HCT116 (cell line): ENCODE measurements at regions not wholly inside any gene's neighbourhood (a gene's known extent, or its start where the extent isn't known, plus 50 kb on each side); places are given as distances from the start of the nearest gene placed in this dataset.

ENCODE experiments used
- ATAC-seq: fragments of 200-7000 bp; cut with Tn5 transposase; 2 replicates; pipeline ENCODE4 v1.9.1; 2020; ENCODE audit warnings: mild to moderate bottlenecking, moderate library complexity
- BruUV-seq: library from RNA; stranded (reverse); fragments of 400-500 nt; replicated peaks from 2 replicates; lab custom pipeline; 2021; lab: Mats Ljungman, UMichigan
- CTCF ChIA-PET: fragments of 300-600 bp; sonication (Branson Sonifier 250); formaldehyde crosslinking; loops from one replicate; lab custom pipeline; 2021; ENCODE audit warnings: antibody characterized with exemption; lab: Charles Lee
- POLR2A ChIA-PET: fragments of 300-600, 350-600 bp; sonication (Branson Sonifier 250); formaldehyde crosslinking; loops from one replicate; lab custom pipeline; 2021; ENCODE audit warnings: antibody characterized with exemption; lab: Charles Lee
- RAD21 ChIA-PET, 2 experiments: fragments of 300-600 bp; sonication (Branson Sonifier 250); formaldehyde crosslinking; loops; one replicate each; lab custom pipeline; 2023; ENCODE audit warnings: low total read pairs in 2 of 2; ENCODE audit not compliant: uncharacterized antibody in 2 of 2, unreplicated experiment in 2 of 2, low non-redundant PET in 1 of 2; lab: Charles Lee
- DNase-seq: peaks from one replicate; pipeline ENCODE4 v3.0.0-alpha.2; 2010; ENCODE audit warnings: low read depth, low spot score
- H2AFZ ChIP-seq: fragments of 200-600 bp; shearing (Covaris generic), sonication (generic); 2 replicates; pipeline ENCODE4 v1.6.1; 2017; ENCODE audit warnings: low read depth, mixed run types, mixed read lengths, antibody characterized with exemption, low read length; ENCODE audit not compliant: poor library complexity, severe bottlenecking
- H3K27ac ChIP-seq: 2 replicates; pipeline ENCODE4 v1.5.1; 2012; ENCODE audit warnings: low read depth, low read length
- H3K27me3 ChIP-seq: fragments of 200-600 bp; sonication (generic); 2 replicates; pipeline ENCODE4 v1.6.1; 2016; ENCODE audit warnings: mixed run types, low read length, mixed read lengths; ENCODE audit not compliant: insufficient read depth
- H3K36me3 ChIP-seq, 2 experiments: fragments of 200-500 bp in 1 of 2; fragments of 200-600 bp in 1 of 2; sonication (Bioruptor generic) in 1 of 2; sonication (generic) in 1 of 2; 2 replicates each; pipeline versions ENCODE4 v1.5.1 to v1.6.1; 2014 to 2016; ENCODE audit warnings: low read length in 2 of 2, inconsistent platforms in 1 of 2, mixed read lengths in 1 of 2, mixed run types in 1 of 2; ENCODE audit not compliant: insufficient read depth in 2 of 2, control insufficient read depth in 1 of 2
- H3K4me1 ChIP-seq, 2 experiments: fragments of 200-600 bp in 1 of 2; sonication (generic) in 1 of 2; 2 replicates each; pipeline versions ENCODE4 v1.5.1 to v1.6.1; 2012 to 2017; ENCODE audit warnings: low read length in 2 of 2, inconsistent platforms in 1 of 2, mild to moderate bottlenecking in 1 of 2, mixed read lengths in 1 of 2, mixed run types in 1 of 2, moderate library complexity in 1 of 2; ENCODE audit not compliant: insufficient read depth in 2 of 2, control insufficient read depth in 1 of 2
- H3K4me2 ChIP-seq: fragments of 200-600 bp; sonication (generic); 2 replicates; pipeline ENCODE4 v1.6.1; 2017; ENCODE audit warnings: mixed run types, low read length, mixed read lengths
- H3K4me3 ChIP-seq, 2 experiments: fragments of 200-600 bp in 1 of 2; sonication (generic) in 1 of 2; replicated peaks in 1 of 2; 2 replicates each; pipeline ENCODE4 v1.5.1; 2011 to 2016; ENCODE audit warnings: low read length in 2 of 2, control low read depth in 1 of 2, low read depth in 1 of 2, mild to moderate bottlenecking in 1 of 2, mixed read lengths in 1 of 2, mixed run types in 1 of 2
- H3K79me2 ChIP-seq: fragments of 200-600 bp; sonication (generic); 2 replicates; pipeline ENCODE4 v1.6.1; 2017; ENCODE audit warnings: mild to moderate bottlenecking, mixed run types, low read length, moderate library complexity, mixed read lengths; ENCODE audit not compliant: insufficient read depth
- H3K9ac ChIP-seq: fragments of 200-600 bp; sonication (generic); 2 replicates; pipeline ENCODE4 v1.6.1; 2016; ENCODE audit warnings: low read length, mixed read lengths
- H3K9me2 ChIP-seq: fragments of 200-600 bp; sonication (generic), shearing (Covaris generic); 2 replicates; pipeline ENCODE4 v1.6.1; 2017; ENCODE audit warnings: mixed run types, mild to moderate bottlenecking, moderate library complexity; ENCODE audit not compliant: insufficient read depth
- H3K9me3 ChIP-seq, 2 experiments: fragments of 200-500 bp in 1 of 2; fragments of 200-600 bp in 1 of 2; sonication (Bioruptor generic) in 1 of 2; sonication (generic) in 1 of 2; 2 replicates each; pipeline ENCODE4 v1.6.1; 2014 to 2017; ENCODE audit warnings: low read length in 2 of 2, mixed read lengths in 2 of 2, inconsistent platforms in 1 of 2, low read depth in 1 of 2, mild to moderate bottlenecking in 1 of 2, mixed run types in 1 of 2, moderate library complexity in 1 of 2; ENCODE audit not compliant: control insufficient read depth in 1 of 2, insufficient read depth in 1 of 2
- H4K20me1 ChIP-seq: fragments of 200-600 bp; sonication (generic), shearing (Covaris generic); 2 replicates; pipeline ENCODE4 v1.6.1; 2017; ENCODE audit warnings: mixed run types, mild to moderate bottlenecking, moderate library complexity; ENCODE audit not compliant: insufficient read depth
- CBX3 ChIP-seq: IDR thresholded peaks from 2 replicates; pipeline ENCODE4 v1.6.1; 2012; ENCODE audit warnings: low read depth
- CEBPB ChIP-seq: IDR thresholded peaks from 2 replicates; pipeline ENCODE4 v1.6.1; 2012; ENCODE audit warnings: low read depth
- EGR1 ChIP-seq: IDR thresholded peaks from 2 replicates; pipeline ENCODE4 v1.6.1; 2012; ENCODE audit warnings: low read depth
- ELF1 ChIP-seq: IDR thresholded peaks from 2 replicates; pipeline ENCODE4 v1.6.1; 2012; ENCODE audit warnings: low read depth, borderline replicate concordance
- EZH2 ChIP-seq: fragments of 200-600 bp; sonication (generic); IDR thresholded peaks from 2 replicates; pipeline ENCODE4 v1.6.1; 2017; ENCODE audit warnings: antibody characterized with exemption, mixed run types
- EZH2phosphoT487 ChIP-seq: fragments of 200-600 bp; IDR thresholded peaks from 2 replicates; pipeline ENCODE4 v1.6.1; 2018; ENCODE audit warnings: antibody characterized with exemption, borderline replicate concordance
- FOSL1 ChIP-seq: IDR thresholded peaks from 2 replicates; pipeline ENCODE4 v1.6.1; 2012; ENCODE audit warnings: low read depth
- JUND ChIP-seq: IDR thresholded peaks from 2 replicates; pipeline ENCODE4 v1.6.1; 2012
- MAX ChIP-seq: IDR thresholded peaks from 2 replicates; pipeline ENCODE4 v1.6.1; 2012
- POLR2AphosphoS5 ChIP-seq: IDR thresholded peaks from 2 replicates; pipeline ENCODE4 v1.6.1; 2011; ENCODE audit warnings: mild to moderate bottlenecking, low read depth, low read length, moderate library complexity
- RAD21 ChIP-seq: IDR thresholded peaks from 2 replicates; pipeline ENCODE4 v1.6.1; 2012; ENCODE audit warnings: low read depth, mild to moderate bottlenecking
- REST ChIP-seq: IDR thresholded peaks from 2 replicates; pipeline ENCODE4 v1.6.1; 2012; ENCODE audit warnings: low read depth
- SIN3A ChIP-seq: IDR thresholded peaks from 2 replicates; pipeline ENCODE4 v1.6.1; 2012; ENCODE audit warnings: low read depth
- SP1 ChIP-seq: IDR thresholded peaks from 2 replicates; pipeline ENCODE4 v1.6.1; 2012; ENCODE audit warnings: low read depth
- SRF ChIP-seq: IDR thresholded peaks from 2 replicates; pipeline ENCODE4 v1.6.1; 2012; ENCODE audit warnings: low read depth
- TCF7L2 ChIP-seq: IDR thresholded peaks from 2 replicates; pipeline ENCODE4 v1.7.0; 2011; ENCODE audit warnings: borderline replicate concordance, inconsistent platforms; ENCODE audit not compliant: insufficient read depth, insufficient read length; ENCODE audit errors: extremely low read depth
- YY1 ChIP-seq: IDR thresholded peaks from 2 replicates; pipeline ENCODE4 v1.6.1; 2011; ENCODE audit warnings: low read length, low read depth, moderate library complexity, mild to moderate bottlenecking; ENCODE audit not compliant: insufficient replicate concordance; ENCODE audit errors: extremely low read depth
- ZFX ChIP-seq: fragments of 450-650 bp; IDR thresholded peaks from 2 replicates; pipeline ENCODE4 v1.6.1; 2017
- intact Hi-C: fragments of 100-400 bp; cut with micrococcal nuclease; formaldehyde crosslinking; loops from 2 replicates; pipeline ENCODE4 v1.10.0; 2022
- TF ChIP-seq, protein P1 (sequence below): IDR thresholded peaks from 2 replicates; pipeline ENCODE4 v1.6.1; 2012
- TF ChIP-seq, protein P2 (sequence below): IDR thresholded peaks from 2 replicates; pipeline ENCODE4 v1.6.1; 2011; ENCODE audit warnings: mild to moderate bottlenecking, low read length, moderate library complexity; ENCODE audit not compliant: insufficient replicate concordance; ENCODE audit errors: extremely low read depth

GRCh38 chr1:216849146-216849545 lies 125.9 kb upstream of the ESRRG start:
- DNase-seq (no peak), ATAC-seq (no peak)
- ChIA-PET CTCF (no interaction called here), RAD21 (no interaction called here), POLR2A (no interaction called here)
- Histone ChIP-seq H3K9me3 (peaks cover 0 to 3% of the 10 kb centered on the region in 2 experiments; a peak in 1 of 4 replicates), H4K20me1 (no peaks in the 10 kb centered on the region), H3K4me2 (no peak overlapping the region), H3K27me3 (no peaks in the 10 kb centered on the region), H3K9ac (no peak overlapping the region), H3K4me3 (no peak overlapping the region), H3K36me3 (no peaks in the 10 kb centered on the region), H3K27ac (no peak overlapping the region), H3K4me1 (no peaks in the 10 kb centered on the region), H3K79me2 (no peaks in the 10 kb centered on the region), H3K9me2 (no peaks in the 10 kb centered on the region), H2AFZ (no peak overlapping the region)
- TF ChIP-seq ZFX, result no peak
- no peak for TF ChIP-seq REST
- TF ChIP-seq, protein P1, sequence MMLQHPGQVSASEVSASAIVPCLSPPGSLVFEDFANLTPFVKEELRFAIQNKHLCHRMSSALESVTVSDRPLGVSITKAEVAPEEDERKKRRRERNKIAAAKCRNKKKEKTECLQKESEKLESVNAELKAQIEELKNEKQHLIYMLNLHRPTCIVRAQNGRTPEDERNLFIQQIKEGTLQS, result no peak
- no peak for TF ChIP-seq POLR2AphosphoS5
- TF ChIP-seq EZH2, result no peak
- TF ChIP-seq YY1, result no peak
- TF ChIP-seq RAD21, result no peak
- TF ChIP-seq EZH2phosphoT487, result no peak
- TF ChIP-seq JUND, result no peak
- TF ChIP-seq SP1, result no peak
- TF ChIP-seq SRF, result no peak
- TF ChIP-seq SIN3A, result no peak
- TF ChIP-seq, protein P2, sequence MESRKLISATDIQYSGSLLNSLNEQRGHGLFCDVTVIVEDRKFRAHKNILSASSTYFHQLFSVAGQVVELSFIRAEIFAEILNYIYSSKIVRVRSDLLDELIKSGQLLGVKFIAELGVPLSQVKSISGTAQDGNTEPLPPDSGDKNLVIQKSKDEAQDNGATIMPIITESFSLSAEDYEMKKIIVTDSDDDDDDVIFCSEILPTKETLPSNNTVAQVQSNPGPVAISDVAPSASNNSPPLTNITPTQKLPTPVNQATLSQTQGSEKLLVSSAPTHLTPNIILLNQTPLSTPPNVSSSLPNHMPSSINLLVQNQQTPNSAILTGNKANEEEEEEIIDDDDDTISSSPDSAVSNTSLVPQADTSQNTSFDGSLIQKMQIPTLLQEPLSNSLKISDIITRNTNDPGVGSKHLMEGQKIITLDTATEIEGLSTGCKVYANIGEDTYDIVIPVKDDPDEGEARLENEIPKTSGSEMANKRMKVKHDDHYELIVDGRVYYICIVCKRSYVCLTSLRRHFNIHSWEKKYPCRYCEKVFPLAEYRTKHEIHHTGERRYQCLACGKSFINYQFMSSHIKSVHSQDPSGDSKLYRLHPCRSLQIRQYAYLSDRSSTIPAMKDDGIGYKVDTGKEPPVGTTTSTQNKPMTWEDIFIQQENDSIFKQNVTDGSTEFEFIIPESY, result no peak
- TF ChIP-seq MAX, result no peak
- TF ChIP-seq CBX3, result no peak
- TF ChIP-seq FOSL1, result no peak
- TF ChIP-seq EGR1, result no peak
- TF ChIP-seq TCF7L2, result no peak
- TF ChIP-seq ELF1, result no peak
- TF ChIP-seq CEBPB, result no peak
- intact Hi-C loops, result no loop called here
- BruUV-seq, result no TSS peak
